H1 (cell line): ENCODE measurements at regions not wholly inside any gene's neighbourhood (a gene's known extent, or its start where the extent isn't known, plus 50 kb on each side); places are given as distances from the start of the nearest gene placed in this dataset.

Source experiments
- CTCF ChIA-PET: fragments of 300-600 bp; sonication (Branson Sonifier 250); formaldehyde crosslinking; loops from one replicate; lab custom pipeline; 2021; ENCODE audit not compliant: partially characterized antibody; lab: Charles Lee
- POLR2A ChIA-PET: fragments of 300-600 bp; sonication (Branson Sonifier 250); formaldehyde crosslinking; loops from one replicate; lab custom pipeline; 2021; ENCODE audit warnings: inconsistent platforms; ENCODE audit not compliant: partially characterized antibody; lab: Charles Lee
- DNase-seq, 2 experiments: peaks; one replicate each; pipeline versions ENCODE4 v3.0.0 to v3.0.0-alpha.2; 2010 to 2022; ENCODE audit warnings: low spot score in 2 of 2, low read depth in 1 of 2, mixed read lengths in 1 of 2
- FAIRE-seq: peaks from 2 replicates; lab custom pipeline; 2011; peaks lifted over from hg19 to GRCh38; lab: Jason Lieb, UNC
- H2AFZ ChIP-seq: 2 replicates; pipeline ENCODE4 v1.8.1; 2012; ENCODE audit warnings: low read length, inconsistent platforms
- H2AK5ac ChIP-seq: 2 replicates; pipeline ENCODE4 v1.6.1; 2013; ENCODE audit warnings: low read depth, low read length
- H2BK120ac ChIP-seq: replicated peaks from 2 replicates; pipeline ENCODE3; 2013; ENCODE audit warnings: low read depth, low read length, inconsistent platforms
- H2BK12ac ChIP-seq: 2 replicates; pipeline ENCODE4 v1.6.1; 2013; ENCODE audit warnings: low read depth, low read length
- H2BK15ac ChIP-seq: 2 replicates; pipeline ENCODE4 v1.6.1; 2013; ENCODE audit warnings: low read length
- H2BK20ac ChIP-seq: 2 replicates; pipeline ENCODE4 v1.6.1; 2013; ENCODE audit warnings: low read length
- H2BK5ac ChIP-seq: 2 replicates; pipeline ENCODE4 v1.6.1; 2013; ENCODE audit warnings: low read depth, low read length
- H3K14ac ChIP-seq: 2 replicates; pipeline ENCODE4 v1.6.1; 2013; ENCODE audit warnings: inconsistent platforms; ENCODE audit not compliant: insufficient read length
- H3K18ac ChIP-seq: 2 replicates; pipeline ENCODE4 v1.6.1; 2013; ENCODE audit warnings: low read length; ENCODE audit errors: extremely low read depth
- H3K23ac ChIP-seq: 2 replicates; pipeline ENCODE4 v1.6.1; 2013; ENCODE audit warnings: inconsistent platforms; ENCODE audit not compliant: insufficient read length
- H3K23me2 ChIP-seq: 2 replicates; pipeline ENCODE4 v1.6.1; 2013; ENCODE audit warnings: low read depth, low read length
- H3K27ac ChIP-seq: 2 replicates; pipeline ENCODE4 v1.6.1; 2011; ENCODE audit warnings: low read depth, low read length, inconsistent platforms
- H3K27me3 ChIP-seq, 4 experiments: replicated peaks in 1 of 4; 1 replicate in 1 of 4; 2 replicates in 3 of 4; pipeline versions ENCODE4 v1.6.1 to v1.8.1; 2011 to 2013; ENCODE audit warnings: low read length in 3 of 4, mild to moderate bottlenecking in 3 of 4, inconsistent platforms in 2 of 4, mixed read lengths in 2 of 4, moderate library complexity in 1 of 4; ENCODE audit not compliant: control insufficient read depth in 3 of 4, insufficient read depth in 3 of 4; ENCODE audit errors: extremely low read depth in 1 of 4
- H3K36me3 ChIP-seq, 4 experiments: 2 replicates each; pipeline versions ENCODE4 v1.6.1 to v1.8.1; 2011 to 2013; ENCODE audit warnings: mild to moderate bottlenecking in 4 of 4, low read length in 3 of 4, moderate library complexity in 2 of 4, control low read depth in 1 of 4, inconsistent platforms in 1 of 4; ENCODE audit not compliant: insufficient read depth in 4 of 4, control insufficient read depth in 2 of 4
- H3K4ac ChIP-seq: replicated peaks from 2 replicates; pipeline ENCODE3; 2013; ENCODE audit warnings: low read length, low read depth, mixed read lengths, inconsistent platforms; ENCODE audit not compliant: insufficient read length
- H3K4me1 ChIP-seq, 4 experiments: replicated peaks in 1 of 4; 1 replicate in 1 of 4; 2 replicates in 3 of 4; pipeline versions ENCODE4 v1.6.1 to v1.8.1; 2011 to 2013; ENCODE audit warnings: low read length in 3 of 4, inconsistent platforms in 2 of 4, mixed read lengths in 1 of 4; ENCODE audit not compliant: insufficient read depth in 4 of 4, control insufficient read depth in 3 of 4
- H3K4me2 ChIP-seq, 2 experiments: 2 replicates each; pipeline versions ENCODE4 v1.6.1 to v1.8.1; 2011 to 2013; ENCODE audit warnings: low read depth in 2 of 2, low read length in 2 of 2, control low read depth in 1 of 2, inconsistent platforms in 1 of 2, mild to moderate bottlenecking in 1 of 2; ENCODE audit not compliant: insufficient read depth in 1 of 2
- H3K4me3 ChIP-seq, 4 experiments: fragments of 200-600, 300-600 bp in 1 of 4; sonication (generic), shearing (Covaris generic), sonication (Bioruptor Twin) in 1 of 4; 2 replicates each; pipeline versions ENCODE4 v1.5.1 to v1.8.1; 2011 to 2016; ENCODE audit warnings: low read length in 4 of 4, low read depth in 3 of 4, control low read depth in 2 of 4, inconsistent platforms in 2 of 4, mild to moderate bottlenecking in 2 of 4, mixed read lengths in 1 of 4, moderate library complexity in 1 of 4; ENCODE audit not compliant: insufficient read depth in 2 of 4; ENCODE audit errors: extremely low read depth in 1 of 4
- H3K56ac ChIP-seq: replicated peaks from 2 replicates; pipeline ENCODE3; 2013; ENCODE audit warnings: low read depth, mild to moderate bottlenecking, mixed read lengths, low read length, inconsistent platforms; ENCODE audit not compliant: insufficient read length
- H3K79me1 ChIP-seq: 2 replicates; pipeline ENCODE4 v1.6.1; 2013; ENCODE audit warnings: low read depth, low read length, control low read depth
- H3K79me2 ChIP-seq, 2 experiments: 2 replicates each; pipeline versions ENCODE4 v1.6.1 to v1.8.1; 2012 to 2013; ENCODE audit warnings: low read length in 2 of 2, mild to moderate bottlenecking in 2 of 2, inconsistent platforms in 1 of 2; ENCODE audit not compliant: insufficient read depth in 2 of 2, control insufficient read depth in 1 of 2
- H3K9ac ChIP-seq, 4 experiments: replicated peaks in 1 of 4; 1 replicate in 1 of 4; 2 replicates in 3 of 4; pipeline versions ENCODE4 v1.6.1 to v1.8.1; 2011 to 2013; ENCODE audit warnings: low read depth in 3 of 4, low read length in 3 of 4, control low read depth in 2 of 4, mild to moderate bottlenecking in 2 of 4, moderate library complexity in 2 of 4, inconsistent platforms in 1 of 4; ENCODE audit errors: extremely low read depth in 1 of 4
- H3K9me3 ChIP-seq, 2 experiments: 2 replicates each; pipeline versions ENCODE4 v1.6.1 to v1.8.1; 2012 to 2013; ENCODE audit warnings: mild to moderate bottlenecking in 2 of 2, moderate library complexity in 2 of 2, control low read depth in 1 of 2, inconsistent platforms in 1 of 2, low read depth in 1 of 2, low read length in 1 of 2, mixed read lengths in 1 of 2; ENCODE audit not compliant: insufficient read depth in 2 of 2
- H4K20me1 ChIP-seq, 2 experiments: replicated peaks in 1 of 2; 2 replicates each; pipeline versions ENCODE3 to v1.8.1; 2011 to 2013; ENCODE audit warnings: inconsistent platforms in 2 of 2, low read length in 2 of 2, mild to moderate bottlenecking in 1 of 2; ENCODE audit not compliant: insufficient read depth in 2 of 2, control insufficient read depth in 1 of 2
- H4K5ac ChIP-seq: 2 replicates; pipeline ENCODE4 v1.6.1; 2013; ENCODE audit warnings: low read length, low read depth, mixed read lengths, inconsistent platforms; ENCODE audit not compliant: insufficient read length
- H4K8ac ChIP-seq: 2 replicates; pipeline ENCODE4 v1.8.0; 2013; ENCODE audit warnings: mild to moderate bottlenecking, moderate library complexity, low read length, inconsistent platforms; ENCODE audit not compliant: insufficient read depth; ENCODE audit errors: extremely low read depth
- H4K91ac ChIP-seq: replicated peaks from 2 replicates; pipeline ENCODE3; 2013; ENCODE audit warnings: low read length, mixed read lengths, inconsistent platforms; ENCODE audit not compliant: insufficient read length
- ATF3 ChIP-seq: IDR thresholded peaks from 2 replicates; pipeline ENCODE4 v1.6.1; 2011; ENCODE audit warnings: low read depth, mild to moderate bottlenecking, low read length; ENCODE audit not compliant: insufficient read depth
- CBX8 ChIP-seq: fragments of 300-800, 300-1000 bp; sonication (generic); IDR thresholded peaks from 2 replicates; pipeline ENCODE4 v1.7.1; 2016; ENCODE audit warnings: low read depth, low read length, borderline replicate concordance
- CHD2 ChIP-seq: IDR thresholded peaks from 2 replicates; pipeline ENCODE4 v1.6.1; 2012; ENCODE audit warnings: low read length, improper control_type of control experiment
- CTBP2 ChIP-seq: IDR thresholded peaks from 2 replicates; pipeline ENCODE4 v1.7.0; 2011; ENCODE audit warnings: borderline replicate concordance, mild to moderate bottlenecking, moderate library complexity, mixed read lengths, low read length; ENCODE audit not compliant: insufficient read depth, insufficient read length
- CTCF ChIP-seq, 3 experiments: IDR thresholded peaks; 1 replicate in 2 of 3; 2 replicates in 1 of 3; pipeline versions ENCODE4 v1.5.1 to v1.6.1; 2011; ENCODE audit warnings: low read length in 3 of 3, mild to moderate bottlenecking in 3 of 3, inconsistent platforms in 2 of 3, low read depth in 1 of 3, moderate library complexity in 1 of 3; ENCODE audit not compliant: insufficient read depth in 1 of 3; ENCODE audit errors: control extremely low read depth in 1 of 3
- GABPA ChIP-seq: IDR thresholded peaks from 2 replicates; pipeline ENCODE4 v1.6.1; 2011; ENCODE audit warnings: mild to moderate bottlenecking, low read length, moderate library complexity, borderline replicate concordance; ENCODE audit not compliant: insufficient read depth
- MAFK ChIP-seq: IDR thresholded peaks from 2 replicates; pipeline ENCODE4 v1.6.1; 2012; ENCODE audit warnings: low read depth, mild to moderate bottlenecking, improper control_type of control experiment, low read length
- RFX5 ChIP-seq: IDR thresholded peaks from 2 replicates; pipeline ENCODE4 v1.6.1; 2011; ENCODE audit warnings: low read depth, low read length, improper control_type of control experiment, borderline replicate concordance
- SIRT6 ChIP-seq: IDR thresholded peaks from one replicate; pipeline ENCODE4 v1.7.1; 2012; ENCODE audit warnings: low read length, inconsistent platforms
- SP4 ChIP-seq: IDR thresholded peaks from 2 replicates; pipeline ENCODE4 v1.6.1; 2012; ENCODE audit warnings: low read length, inconsistent platforms
- SRF ChIP-seq: IDR thresholded peaks from 2 replicates; pipeline ENCODE4 v1.6.1; 2011; ENCODE audit warnings: mild to moderate bottlenecking, low read depth, low read length, moderate library complexity
- YY1 ChIP-seq: IDR thresholded peaks from 2 replicates; pipeline ENCODE4 v1.6.1; 2011; ENCODE audit warnings: low read depth, mild to moderate bottlenecking, low read length
- WGBS, 2 experiments: shearing (Covaris generic) in 1 of 2; methylation state at CpG; one replicate each; pipeline versions ENCODE4 v1.1.6 to v1.1.7; 2013 to 2015; ENCODE audit warnings: low lambda C conversion rate in 2 of 2, mixed read lengths in 2 of 2, inconsistent platforms in 1 of 2, low coverage in 1 of 2, missing lambda C conversion rate in 1 of 2; ENCODE audit not compliant: insufficient replicate concordance in 2 of 2, insufficient coverage in 1 of 2, insufficient read length in 1 of 2; ENCODE audit errors: extremely low coverage in 1 of 2, missing lambda C conversion rate in 1 of 2; 5-methylcytosine and 5-hydroxymethylcytosine counted together

- H3K23ac ChIP-seq, result no peak overlapping the region
- no peak overlapping the region for H3K4ac ChIP-seq
- H2BK15ac ChIP-seq, result no peak overlapping the region
- no peak overlapping the region for H2AFZ ChIP-seq
- H3K27ac ChIP-seq, result no peak overlapping the region
- no peaks in the 10 kb centered on the region for H3K79me2 ChIP-seq
- H3K4me2 ChIP-seq, result no peak overlapping the region
- H2BK12ac ChIP-seq, result no peak overlapping the region
- H3K9ac ChIP-seq, result no peak overlapping the region
- no peak overlapping the region for H4K91ac ChIP-seq
- H3K79me1 ChIP-seq, result no peaks in the 10 kb centered on the region
- no peak overlapping the region for H2BK5ac ChIP-seq
- H3K4me3 ChIP-seq, result no peak overlapping the region
- H4K8ac ChIP-seq, result no peak overlapping the region
- ChIA-PET CTCF (no interaction called here), POLR2A (no interaction called here)
- no peak overlapping the region for H2BK120ac ChIP-seq
- WGBS, 2 experiments, result 93% methylated on average over 2 of the region's 2 CpGs; no CpG with 5 or more reads in 1 of the 2 experiments
- FAIRE-seq (no peak), DNase-seq (no peak)
- H3K4me1 ChIP-seq, result no peaks in the 10 kb centered on the region
- no peak overlapping the region for H4K5ac ChIP-seq
- H3K9me3 ChIP-seq, result peaks cover 2 to 5% of the 10 kb centered on the region in 2 experiments; a peak in 1 of 4 replicates
- no peak overlapping the region for H3K18ac ChIP-seq
- H3K23me2 ChIP-seq, result no peaks in the 10 kb centered on the region
- H3K36me3 ChIP-seq, result no peaks in the 10 kb centered on the region
- no peak overlapping the region for H2BK20ac ChIP-seq
- H3K56ac ChIP-seq, result no peak overlapping the region
- H3K14ac ChIP-seq, result no peak overlapping the region
- no peaks in the 10 kb centered on the region for H4K20me1 ChIP-seq
- H2AK5ac ChIP-seq, result no peak overlapping the region
- no peaks in the 10 kb centered on the region for H3K27me3 ChIP-seq
- TF ChIP-seq ATF3 (no peak), GABPA (no peak), MAFK (no peak), SRF (no peak), CBX8 (no peak), SIRT6 (no peak), CTCF (IDR thresholded peaks at IDR 0.05; ENCODE audit: control extremely low read depth in 1 of 3, insufficient read depth in 1 of 3, low read depth in 1 of 3, low read length in 3 of 3) (no peak), YY1 (no peak), RFX5 (no peak), SP4 (no peak), CTBP2 (no peak), CHD2 (no peak)
These were observed 1771.9 kb downstream of the SI start for GRCh38 chr3:163306405-163306804.
